GM19468 (cell line): ENCODE measurements at regions not wholly inside any gene's neighbourhood (a gene's known extent, or its start where the extent isn't known, plus 50 kb on each side); places are given as distances from the start of the nearest gene placed in this dataset.

Experiments
- ATAC-seq: cut with Tn5 transposase; IDR thresholded peaks from one replicate; pipeline ENCODE4 v1.9.1; 2021; ENCODE audit warnings: mild to moderate bottlenecking, moderate library complexity, moderate number of reproducible peaks; ENCODE audit not compliant: unreplicated experiment; ENCODE audit errors: extremely low read depth

- ATAC-seq, result no peak
These were observed 487.8 kb downstream of the ENC1 start for GRCh38 chr5:74152625-74153254.

DNA sequence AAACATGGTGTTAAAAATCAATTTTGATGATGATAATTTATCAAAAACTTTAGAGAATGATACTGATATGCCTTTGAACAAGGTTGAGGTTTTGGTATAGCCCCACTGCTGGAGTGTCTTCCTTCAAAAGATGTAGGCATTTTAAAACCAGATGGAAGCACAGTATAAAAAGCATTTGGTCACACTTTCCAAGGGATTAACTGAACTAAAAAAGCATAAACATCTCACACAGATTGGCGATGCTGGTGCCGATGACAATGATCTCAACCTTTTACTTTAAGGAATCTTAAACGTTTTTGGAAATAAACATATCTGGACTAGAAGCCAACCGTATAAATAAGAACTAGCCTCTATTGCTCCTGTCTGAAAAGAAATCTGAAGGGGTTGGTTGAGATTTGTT is 488.4 kb downstream of the ENC1 start:
- ATAC-seq, result no peak

DNA sequence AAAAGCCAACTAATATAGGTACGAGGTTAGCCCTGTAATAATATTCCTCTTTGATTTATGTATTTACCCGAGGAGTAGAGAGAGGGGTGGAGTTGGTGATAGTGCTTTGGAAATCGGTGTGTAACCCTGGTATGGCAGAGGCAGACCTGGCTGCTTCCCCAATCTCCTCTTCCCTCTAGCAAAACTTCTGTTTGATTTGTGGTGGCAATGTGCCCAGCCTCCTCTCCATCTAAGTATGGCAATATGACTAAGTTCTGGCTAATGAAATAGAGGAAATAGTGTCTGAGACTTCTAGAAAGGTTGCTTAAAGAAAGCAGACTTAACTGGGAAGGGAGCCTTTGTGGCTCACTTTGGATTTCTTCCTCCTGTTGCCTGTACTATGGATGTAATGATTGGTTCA is 491.1 kb downstream of the ENC1 start:
- no peak for ATAC-seq

DNA sequence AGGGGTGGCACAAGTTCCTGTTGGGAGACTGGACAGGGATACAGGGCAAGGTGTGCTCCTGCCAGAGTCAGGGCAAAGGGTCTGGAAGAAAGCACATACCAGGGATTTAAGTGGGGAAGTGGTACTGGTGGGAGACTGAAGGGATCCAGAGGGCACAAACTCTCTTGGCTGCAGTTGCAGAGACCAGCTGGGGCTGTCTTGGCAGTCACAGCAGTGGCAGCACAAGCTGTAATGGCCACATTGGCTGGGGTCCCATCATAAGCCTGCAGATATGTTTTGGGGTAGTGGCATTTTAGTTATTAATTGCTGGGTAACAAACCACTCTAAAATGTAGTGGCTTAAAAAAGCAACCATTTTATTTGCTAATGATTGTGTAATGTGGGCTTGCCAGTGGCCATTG is 492.2 kb downstream of the ENC1 start:
- ATAC-seq, result no peak

- ATAC-seq, result no peak
These were observed 493.7 kb downstream of the ENC1 start for GRCh38 chr5:74146796-74147195.

DNA sequence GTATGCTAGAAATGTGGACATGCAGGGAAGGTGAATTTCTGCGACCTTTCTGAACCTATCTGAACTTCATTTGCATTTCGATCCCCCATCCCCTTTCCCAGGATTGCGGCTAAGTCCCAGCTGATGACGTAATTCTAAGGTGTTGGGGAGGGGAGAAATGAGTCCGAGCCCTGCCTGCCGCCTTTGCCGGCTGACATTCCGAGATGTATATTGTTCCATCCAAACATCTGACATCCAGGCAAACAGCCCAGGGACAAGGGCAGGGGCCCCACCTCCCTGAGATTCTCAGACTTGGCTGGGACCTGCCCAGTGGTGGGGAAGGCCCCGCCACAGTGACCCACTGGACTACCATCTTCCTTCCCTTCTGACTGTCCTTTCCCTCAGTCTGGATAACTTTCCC is 494.6 kb downstream of the ENC1 start:
- no peak for ATAC-seq

- ATAC-seq, result no peak
These were observed 496.7 kb downstream of the ENC1 start for GRCh38 chr5:74143721-74144330.

DNA sequence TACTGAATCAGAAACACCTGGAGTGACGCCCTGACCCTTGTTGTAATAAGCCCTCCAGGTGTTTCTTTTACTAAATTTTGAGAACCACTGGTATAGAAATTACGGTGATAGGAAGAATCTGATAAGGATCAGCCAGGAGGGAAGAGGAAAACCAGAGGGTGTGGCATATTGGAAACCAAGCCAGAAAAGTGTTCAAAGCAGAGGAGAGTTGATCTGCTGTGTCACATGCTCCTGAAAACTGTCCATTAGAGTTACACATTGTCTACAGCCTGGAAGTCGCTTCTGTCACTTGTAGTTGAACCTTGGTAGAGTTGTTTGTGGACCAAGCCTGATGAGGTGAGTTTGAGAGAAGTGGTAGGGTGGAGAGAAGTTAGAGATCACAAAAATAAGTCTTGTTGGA is 497.4 kb downstream of the ENC1 start:
- ATAC-seq, result no peak

DNA sequence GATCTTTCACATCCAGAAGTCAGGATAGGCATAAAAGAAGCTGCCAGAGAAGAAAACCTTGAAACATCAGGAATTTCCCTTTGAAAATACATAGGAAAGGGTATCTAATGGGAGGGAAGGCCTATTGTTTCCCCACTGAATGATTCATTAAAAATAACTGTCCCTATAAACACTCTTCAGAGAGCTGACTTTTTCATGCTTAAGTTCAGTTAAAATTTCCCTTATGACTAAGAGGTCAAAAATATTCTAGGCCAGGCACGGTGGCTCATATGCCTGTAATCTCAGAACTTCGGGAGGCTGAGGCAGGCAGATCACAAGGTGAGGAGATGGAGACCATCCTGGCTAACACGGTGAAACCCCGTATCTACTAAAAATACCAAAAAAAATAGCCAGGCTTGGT is 499.5 kb downstream of the ENC1 start:
- no peak for ATAC-seq

GRCh38 chr5:74140409-74140808 is 500.1 kb downstream of the ENC1 start:
- ATAC-seq, result no peak

GRCh38 chr5:74139589-74139988 is 500.9 kb downstream of the ENC1 start:
- no peak for ATAC-seq

GRCh38 chr5:74138721-74139120 is 501.8 kb downstream of the ENC1 start:
- no peak for ATAC-seq

DNA sequence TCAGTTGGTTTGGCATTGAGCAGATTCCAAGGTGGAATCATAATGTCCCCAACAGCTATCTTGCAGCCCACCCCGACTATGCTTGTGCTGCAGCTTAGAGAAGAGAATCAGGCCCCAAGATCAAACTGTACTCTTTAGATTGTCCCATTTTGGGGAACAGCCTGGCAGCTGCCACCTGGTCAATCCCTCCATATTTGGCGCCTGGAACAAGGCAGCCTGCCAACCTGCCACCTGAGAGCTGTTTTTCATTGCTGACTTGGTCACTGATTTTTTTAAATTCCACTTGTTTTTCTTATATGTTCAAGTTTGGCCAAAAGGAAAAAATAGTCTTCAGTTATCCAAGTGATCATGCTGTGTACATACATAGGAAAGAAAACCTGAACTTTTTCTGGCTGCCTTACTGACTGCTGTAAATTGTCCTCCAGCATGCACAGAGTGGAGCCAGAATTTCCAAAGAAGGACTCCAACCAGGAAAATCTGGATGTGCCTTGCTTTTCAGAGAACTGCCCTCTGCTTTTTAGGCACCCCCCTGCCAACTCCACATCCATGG is 504.2 kb downstream of the ENC1 start:
- ATAC-seq, result no peak

DNA sequence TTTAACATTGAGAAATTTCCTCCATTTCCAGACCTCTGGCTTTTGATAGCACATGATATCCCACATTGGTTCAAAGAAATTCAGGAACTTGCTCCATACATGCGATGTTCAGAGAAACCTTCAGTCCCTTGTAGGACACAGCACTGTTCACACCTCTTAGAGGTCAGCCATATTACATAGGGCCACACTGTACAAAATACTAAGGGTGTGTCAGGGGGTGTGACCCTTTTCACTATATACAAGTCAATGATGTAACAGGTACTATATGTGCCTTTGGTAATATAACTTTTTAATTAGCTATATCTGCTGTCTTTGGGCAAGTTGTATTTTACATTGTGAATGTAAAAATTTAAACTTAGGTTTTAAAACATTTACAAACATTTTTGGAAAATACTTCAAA is 505.5 kb downstream of the ENC1 start:
- ATAC-seq, result no peak

DNA sequence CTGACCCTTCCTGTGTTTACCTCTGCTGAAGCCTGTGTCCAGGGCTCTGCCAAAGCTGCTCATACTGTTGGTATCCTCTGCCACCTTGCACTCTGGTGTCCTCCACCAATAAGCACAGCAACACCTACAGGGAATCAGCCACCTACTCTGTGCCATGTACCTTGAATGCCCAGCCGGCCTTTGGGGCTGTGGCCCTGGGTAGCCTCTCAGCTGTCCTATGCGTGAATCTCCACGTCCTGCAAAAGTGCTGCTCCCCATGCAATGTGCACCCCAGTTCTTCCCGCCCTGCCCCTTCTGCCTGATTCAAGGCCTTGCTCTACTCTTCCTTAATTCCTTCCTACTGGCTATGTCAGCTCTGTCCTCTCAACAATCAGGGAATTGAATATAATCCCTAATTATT is 506.5 kb downstream of the ARHGEF28 start:
- ATAC-seq, result no peak

DNA sequence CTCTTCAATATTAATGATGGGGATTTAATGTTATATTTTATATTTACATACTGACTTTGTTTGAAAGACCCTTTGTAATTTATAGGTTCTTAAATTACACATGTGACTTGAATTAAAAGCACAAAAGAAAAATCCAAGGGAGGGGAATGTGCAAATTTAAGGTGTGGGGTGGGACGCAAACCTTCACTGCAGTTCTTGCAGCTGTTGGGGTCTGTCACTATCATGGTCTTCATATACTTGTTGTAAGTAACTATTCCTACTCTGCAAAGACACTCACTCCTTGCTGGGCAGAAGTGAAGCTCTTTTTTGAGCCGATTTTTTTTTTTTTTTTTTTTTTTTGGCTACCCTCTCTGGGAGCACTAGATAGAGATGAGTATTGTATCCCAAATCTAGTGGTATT is 505.3 kb downstream of the ARHGEF28 start:
- ATAC-seq, result no peak

GRCh38 chr5:74130155-74130897 is 504.3 kb downstream of the ARHGEF28 start:
- no peak for ATAC-seq

- ATAC-seq, result no peak
These were observed 501.7 kb downstream of the ARHGEF28 start for GRCh38 chr5:74127381-74128320.

- no peak for ATAC-seq
These were observed 500.3 kb downstream of the ARHGEF28 start for GRCh38 chr5:74126294-74126693.

GRCh38 chr5:74124826-74125225 is 498.8 kb downstream of the ARHGEF28 start:
- ATAC-seq, result no peak
